Neural progenitor cell (in vitro differentiated cells): ENCODE measurements at regions not wholly inside any gene's neighbourhood (a gene's known extent, or its start where the extent isn't known, plus 50 kb on each side); places are given as distances from the start of the nearest gene placed in this dataset.

Experiments
- CTCF ChIP-seq: fragments of 200-600 bp; sonication (generic); IDR thresholded peaks from 2 replicates; pipeline ENCODE4 v1.5.1; 2017; ENCODE audit warnings: antibody characterized with exemption, mild to moderate bottlenecking
- EZH2 ChIP-seq: fragments of 200-600 bp; sonication (generic); IDR thresholded peaks from 2 replicates; pipeline ENCODE4 v1.6.1; 2017; ENCODE audit warnings: antibody characterized with exemption, mild to moderate bottlenecking, moderate library complexity
- EZH2phosphoT487 ChIP-seq: fragments of 200-600 bp; sonication (generic); IDR thresholded peaks from 2 replicates; pipeline ENCODE4 v1.6.1; 2017; ENCODE audit warnings: antibody characterized with exemption

- TF ChIP-seq CTCF (no peak), EZH2 (no peak), EZH2phosphoT487 (no peak)
These were observed 409.4 kb upstream of the PPP2R3A start for GRCh38 chr3:135556174-135556573.
